ENCODE measurements at regions not wholly inside any gene's neighbourhood (a gene's known extent, or its start where the extent isn't known, plus 50 kb on each side); places are given as distances from the start of the nearest gene placed in this dataset.

DNA sequence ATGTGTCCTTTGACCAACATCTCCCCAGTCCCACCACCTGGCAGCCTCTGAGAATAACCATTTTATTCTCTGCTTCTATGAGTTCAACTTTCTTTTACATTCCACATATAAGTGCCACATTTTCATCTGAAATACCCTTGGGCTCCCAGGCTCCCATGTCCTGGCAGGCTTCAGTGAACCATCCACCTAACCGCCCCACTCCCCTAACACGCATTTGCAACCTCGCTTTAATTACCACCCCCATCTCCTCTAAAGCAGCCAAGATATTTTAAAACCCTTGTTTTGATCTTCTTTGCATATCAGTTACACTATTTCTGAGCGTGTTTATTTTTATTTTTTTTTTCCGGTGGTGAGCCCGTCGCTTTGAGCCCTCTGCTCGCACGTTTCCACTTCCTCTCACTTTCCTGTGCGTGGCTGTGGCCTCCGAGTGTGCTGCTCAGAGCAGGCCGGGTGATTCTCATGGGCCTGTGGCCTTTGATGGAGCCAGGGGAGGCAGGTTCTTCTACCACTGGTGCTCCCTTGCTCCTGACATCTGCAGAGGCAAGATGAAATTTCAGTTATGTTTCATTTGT is 195.4 kb upstream of the LPP start:
- DNase-seq, result no peak

DNA sequence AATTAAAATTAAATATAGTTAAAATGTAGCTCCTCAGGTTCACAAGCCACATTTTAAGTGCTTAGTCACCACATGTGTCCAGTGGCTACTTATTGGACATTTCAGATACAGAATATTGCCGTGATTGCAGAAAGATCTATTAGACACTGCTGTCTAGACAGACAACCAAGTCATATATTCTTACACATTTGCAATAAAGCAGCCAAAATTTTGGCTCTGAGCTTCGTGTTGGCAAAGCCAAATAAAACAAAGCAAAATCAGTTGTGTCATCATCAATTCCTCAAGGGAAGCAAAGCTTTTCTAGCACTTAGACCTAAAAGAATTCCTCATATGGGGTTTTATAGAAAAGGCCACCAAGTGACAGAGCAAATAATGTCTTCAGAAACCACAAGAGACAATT is 193.1 kb upstream of the LPP start:
- no peak for DNase-seq

DNA sequence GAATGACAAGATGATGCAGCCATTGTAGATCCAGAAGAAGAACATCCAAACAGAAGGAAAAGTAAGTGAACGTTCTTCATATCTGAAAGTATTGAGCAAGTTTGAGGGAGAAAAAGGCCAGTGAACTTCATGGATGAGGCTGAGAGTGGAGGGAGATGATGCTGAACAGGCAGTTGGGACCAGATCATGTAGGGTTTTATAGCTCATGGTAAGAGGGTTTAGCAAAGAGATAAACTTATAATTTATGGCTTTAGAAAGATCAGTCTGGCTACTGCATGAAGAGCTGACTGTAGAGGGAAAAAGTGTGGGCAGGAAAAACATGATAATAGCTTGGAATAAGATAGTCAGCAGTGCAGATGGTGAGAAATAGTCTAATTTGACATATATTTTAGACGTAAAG is 192.6 kb upstream of the LPP start:
- no peak for DNase-seq

DNA sequence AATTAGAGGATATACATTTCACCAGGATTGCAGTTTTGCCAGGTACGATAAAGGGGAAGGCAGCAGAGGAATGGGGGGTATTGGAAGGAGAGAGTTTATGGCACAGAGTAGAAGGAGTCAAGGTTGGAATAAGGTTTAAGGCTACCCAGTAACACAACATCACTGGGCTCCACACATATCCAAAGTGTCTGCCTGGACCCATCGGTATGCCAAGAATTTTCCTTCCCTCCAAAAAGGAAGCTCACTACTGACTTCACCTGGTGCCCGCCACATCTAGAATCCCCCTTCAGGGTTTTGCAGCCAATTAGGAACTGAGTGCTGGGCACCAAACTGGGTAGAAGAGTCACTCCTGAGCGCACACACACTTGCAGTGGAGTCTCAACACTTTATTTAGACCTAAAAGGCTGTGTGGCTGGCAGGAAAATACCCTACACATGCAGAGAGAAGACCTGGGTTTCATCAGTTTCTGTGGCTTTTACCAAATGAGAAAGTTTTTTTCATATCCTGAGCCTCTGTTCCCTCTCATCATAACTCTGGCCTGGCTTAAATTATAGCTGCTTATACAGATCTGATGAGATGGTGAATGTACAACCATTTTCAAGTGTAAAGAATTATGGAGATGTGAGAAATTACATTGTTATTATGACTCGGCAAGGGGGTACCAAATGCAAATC is 190.8 kb upstream of the LPP start:
- DNase-seq, result no peak

DNA sequence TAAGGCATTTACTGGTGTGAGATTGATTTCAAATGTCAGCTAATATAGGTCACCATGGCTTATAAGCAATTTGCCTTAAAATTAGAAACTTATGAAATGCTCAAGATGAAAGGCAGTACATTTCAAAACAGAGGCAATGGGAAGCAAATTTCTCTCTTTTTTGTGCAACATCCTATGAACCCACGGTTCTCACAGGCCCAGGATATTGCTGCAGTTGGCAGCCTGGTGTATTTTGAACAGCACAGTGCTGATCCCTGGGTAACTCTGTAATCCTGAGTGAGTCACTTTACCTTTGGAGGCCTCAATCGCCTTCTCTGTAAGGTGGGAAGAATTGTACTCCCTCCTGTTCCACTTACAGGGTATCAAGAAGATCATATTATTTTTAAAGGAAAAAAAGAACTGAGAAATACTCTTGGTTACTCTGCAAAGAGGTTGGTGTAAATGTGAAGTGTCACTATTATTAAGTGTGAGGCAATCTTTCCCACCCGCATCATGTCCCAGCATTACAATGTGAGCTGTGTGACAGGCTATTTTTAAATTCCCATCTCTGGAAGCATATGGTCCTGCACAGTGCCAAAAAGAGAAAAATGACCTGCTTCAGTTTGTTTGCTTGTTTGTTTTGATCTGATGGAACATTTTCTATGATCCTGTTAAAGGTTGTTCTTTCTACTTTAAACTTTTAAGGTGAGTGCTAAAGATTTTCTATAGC is 190.1 kb upstream of the LPP start:
- DNase-seq, result no peak

DNA sequence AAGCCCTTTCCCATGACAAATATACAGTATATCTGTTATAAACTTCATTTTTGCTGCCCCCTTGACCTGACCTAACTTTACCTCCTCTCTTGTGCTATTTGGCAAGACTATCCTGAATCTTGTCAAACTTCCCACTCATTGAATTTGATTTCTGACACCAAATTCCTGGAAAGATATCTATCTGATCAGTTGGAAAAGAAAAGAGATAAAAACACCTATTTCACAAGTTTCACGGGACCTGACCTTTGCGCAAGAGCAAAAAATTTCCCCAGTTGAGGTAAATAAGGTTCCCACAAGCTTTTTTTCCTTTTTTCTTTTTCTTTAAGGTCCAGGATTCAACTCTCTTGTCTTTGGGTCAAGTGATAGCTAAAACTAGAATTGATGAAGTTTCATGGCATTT is 189.2 kb upstream of the LPP start:
- no peak for DNase-seq

DNA sequence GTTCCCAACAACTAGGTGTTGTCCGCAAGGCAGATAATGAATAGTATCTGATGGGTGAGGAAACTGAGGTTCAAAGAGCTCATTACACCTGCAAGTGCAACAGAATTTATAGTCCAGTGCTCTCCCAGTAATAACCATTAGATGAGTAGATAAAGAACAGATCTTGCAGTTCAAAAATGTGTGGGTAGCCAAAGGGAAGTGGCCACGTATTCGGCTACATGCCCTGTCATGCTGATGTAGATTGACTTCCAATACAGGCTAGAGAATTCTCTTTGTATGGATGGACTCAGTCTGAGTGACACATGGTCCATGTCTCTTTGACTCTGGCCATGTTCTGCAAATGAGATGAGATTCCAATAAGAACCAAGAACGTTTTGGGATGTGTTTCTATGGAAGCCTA is 187.9 kb upstream of the LPP start:
- DNase-seq, result no peak

DNA sequence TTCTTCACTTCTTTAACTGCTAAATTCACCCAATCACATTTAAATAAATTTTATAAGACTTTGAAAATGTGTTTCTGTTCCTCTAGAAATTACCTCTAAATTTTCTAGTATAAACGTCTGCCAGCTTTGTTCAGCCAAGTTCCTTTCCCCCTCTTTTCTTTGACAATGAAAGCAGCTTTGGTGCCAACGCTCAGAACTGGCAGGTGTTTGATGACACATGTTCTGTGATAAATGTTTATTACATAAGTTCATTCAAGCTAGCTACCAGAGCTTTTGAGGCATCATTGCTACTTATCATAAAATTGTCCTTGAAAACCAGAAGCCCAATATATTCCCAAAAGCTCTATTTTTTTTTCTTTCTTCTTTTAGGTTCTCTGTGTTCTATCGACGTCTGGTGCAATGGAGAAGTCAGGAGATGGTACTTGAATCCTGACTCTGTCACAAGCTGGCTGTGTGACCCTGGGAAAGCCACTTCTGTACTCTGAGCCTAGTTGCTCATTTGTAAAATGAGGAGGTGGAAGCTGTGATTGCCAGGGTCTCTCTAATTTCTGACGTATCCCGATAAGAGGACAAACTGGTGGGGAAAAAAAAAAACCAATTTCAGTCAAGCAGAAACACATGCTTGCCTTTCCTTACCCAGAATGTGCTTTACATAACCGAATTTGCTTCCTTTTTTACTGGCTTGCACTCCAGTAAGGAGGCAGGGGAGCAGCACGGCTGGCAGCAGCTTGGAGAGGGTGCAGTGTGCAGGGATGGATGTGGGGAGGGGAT is 187.1 kb upstream of the LPP start:
- no peak for DNase-seq

DNA sequence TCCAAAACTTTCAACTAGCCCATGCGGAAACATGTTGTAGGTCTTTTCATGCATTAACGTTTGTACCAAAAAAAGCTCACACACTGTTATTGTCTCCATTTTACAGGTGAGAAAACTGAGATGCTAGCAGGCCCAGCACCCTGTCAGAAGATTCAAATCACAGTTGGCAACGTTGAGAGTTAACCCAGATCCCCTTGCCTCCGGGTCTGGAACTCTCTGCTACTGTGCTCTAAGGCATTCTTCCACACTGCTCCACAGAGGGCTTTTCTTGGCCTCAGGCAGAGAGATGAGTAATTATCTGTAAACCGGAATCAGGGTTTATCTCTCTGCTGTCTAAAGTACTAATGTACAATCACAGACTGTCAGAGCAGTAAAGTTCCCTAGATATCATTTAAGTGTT is 186.0 kb upstream of the LPP start:
- no peak for DNase-seq

DNA sequence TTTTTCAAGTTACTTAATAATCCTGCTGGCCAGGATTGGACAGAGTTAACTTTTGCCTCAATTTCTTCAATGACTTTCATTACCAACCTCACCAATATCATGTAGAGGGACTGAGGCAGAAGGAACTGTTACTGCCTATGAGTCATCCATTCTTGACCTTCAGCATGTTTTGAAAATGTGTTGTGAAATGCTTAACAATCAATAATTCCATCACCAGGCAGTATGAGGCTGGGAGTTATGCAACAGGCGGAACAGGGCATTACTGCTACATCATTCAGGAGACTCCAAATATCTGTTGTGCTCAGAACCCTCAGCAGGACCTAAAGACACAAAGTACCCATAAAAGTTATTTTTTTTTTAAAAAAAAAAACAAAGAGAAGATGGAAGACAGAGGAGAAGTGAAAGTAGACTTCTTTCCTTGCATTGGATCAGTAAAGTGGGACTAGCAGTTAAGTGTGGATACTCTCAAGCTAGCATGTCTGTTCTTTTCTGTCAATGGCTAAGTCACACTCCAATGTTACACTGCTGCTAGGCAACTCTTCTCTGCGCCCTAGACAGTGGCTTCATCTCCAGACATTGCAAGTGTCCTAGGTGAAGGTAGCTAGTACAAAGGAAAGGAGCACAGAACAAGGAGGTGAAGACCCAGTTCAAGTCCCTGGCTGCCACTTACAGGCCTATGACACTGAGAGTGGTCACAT is 184.9 kb upstream of the LPP start:
- DNase-seq, result no peak

DNA sequence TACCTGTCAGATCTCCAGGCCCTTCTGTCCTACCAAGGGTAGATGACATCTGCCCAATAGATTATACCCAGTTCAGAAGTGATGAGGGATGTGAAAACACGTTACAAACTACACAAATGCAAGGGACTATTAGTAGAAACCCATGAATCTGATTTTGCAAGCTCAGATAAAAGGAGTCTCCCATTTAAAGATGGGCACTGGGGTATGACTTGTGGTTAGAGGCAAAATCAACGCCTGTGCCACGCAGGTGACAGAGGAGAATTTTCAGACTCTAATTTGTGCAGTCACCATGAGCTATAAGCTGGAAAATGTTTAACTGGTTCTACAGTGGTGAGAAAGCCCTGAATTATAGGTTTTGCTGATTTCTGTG is 184.4 kb upstream of the LPP start:
- DNase-seq, result no peak

DNA sequence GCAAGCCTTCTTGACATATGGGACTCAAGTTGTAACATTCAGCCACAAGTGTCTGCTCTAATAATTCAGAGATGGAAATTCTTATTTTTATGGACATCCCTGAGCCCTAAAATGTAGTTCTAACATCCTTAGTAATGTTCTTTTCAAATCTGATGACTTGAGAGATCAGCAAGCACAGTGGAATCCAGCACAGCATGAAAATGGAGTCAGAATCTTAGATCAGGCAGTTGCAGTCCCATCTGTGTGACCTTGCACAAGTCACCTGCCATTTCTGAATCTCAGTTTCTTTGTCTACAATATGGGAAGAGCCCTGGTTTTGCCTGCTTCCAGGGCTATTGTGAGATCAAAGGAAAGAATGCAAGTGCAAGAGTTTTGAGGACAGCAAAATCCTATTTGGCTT is 183.9 kb upstream of the LPP start:
- no peak for DNase-seq

DNA sequence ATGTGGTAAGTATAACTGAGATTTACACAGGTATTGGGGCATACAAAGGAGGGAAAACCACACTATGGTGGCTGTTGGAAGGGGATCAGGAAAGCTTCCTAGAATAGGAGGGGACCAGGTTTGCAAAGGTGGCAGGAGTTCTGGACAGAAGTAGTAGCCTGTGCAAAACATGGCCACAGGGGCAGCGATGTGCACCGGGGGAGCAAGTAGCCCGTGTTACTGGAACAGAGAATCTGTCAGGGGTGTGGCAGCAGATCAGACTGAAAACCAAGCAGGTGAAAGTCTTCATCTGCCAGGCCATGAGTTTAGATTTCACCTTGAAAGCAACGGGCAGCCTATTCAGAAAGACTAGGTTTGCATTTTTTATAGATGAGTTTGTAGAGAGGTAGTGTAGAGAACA is 182.3 kb upstream of the LPP start:
- no peak for DNase-seq

DNA sequence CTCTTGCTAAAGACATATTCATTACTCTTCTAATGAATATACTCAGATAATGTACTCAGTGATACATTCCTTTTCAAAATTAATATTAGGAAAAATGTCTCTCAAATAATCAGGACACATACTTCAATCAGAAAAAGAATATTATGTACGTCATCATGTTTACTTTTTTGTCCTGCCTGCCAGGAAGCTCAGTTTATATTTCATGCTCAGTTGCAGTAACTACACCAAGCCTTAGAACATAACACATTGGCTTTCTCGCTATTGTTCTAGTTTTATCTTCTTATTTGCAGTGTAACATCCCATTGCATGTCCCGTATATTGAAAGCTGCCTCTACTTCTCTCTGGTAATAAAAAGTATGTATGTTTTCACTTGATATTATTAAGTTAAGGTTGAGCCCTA is 181.5 kb upstream of the LPP start:
- no peak for DNase-seq

DNA sequence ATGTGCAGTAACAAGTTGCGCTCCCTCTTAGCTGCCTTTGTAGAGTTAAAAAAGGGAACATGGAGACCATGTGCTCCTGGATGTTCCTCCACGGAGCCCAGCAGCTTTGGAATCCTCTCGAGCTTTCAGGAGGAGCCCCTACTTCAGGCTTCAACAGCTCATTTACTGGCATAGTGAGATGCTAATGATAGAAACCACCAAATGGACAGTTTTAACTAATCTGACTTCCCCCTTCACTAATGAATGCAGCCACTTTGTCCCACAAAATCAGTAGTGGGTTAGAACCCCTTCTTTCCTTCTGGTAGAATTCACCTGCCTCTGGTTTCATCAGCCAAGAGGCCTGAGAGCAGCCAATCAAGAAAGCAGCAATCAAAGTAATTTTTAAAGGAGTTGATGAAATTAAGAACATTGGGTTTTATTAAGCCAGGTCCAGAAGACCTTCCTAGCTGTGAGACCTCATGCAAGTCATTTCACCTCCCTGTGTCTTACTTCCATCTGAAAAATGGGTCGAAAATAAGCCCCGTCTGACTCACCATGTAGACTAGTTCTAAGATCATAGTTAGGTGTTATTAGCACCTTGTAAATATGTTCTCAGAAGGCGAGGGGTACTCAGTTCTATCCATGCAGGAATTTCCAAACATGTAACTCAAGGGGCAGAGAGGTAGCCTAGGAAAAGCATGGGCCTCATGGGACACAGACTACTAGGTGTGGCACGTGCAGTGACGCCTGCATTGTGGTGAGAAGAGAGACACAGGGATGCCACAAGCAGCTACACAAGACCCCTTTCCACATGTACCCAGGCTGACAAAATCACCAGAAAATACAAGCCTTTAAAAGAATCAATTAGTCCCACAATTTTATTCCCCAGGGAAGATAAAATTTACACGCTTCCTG is 179.7 kb upstream of the LPP start:
- DNase-seq, result no peak

DNA sequence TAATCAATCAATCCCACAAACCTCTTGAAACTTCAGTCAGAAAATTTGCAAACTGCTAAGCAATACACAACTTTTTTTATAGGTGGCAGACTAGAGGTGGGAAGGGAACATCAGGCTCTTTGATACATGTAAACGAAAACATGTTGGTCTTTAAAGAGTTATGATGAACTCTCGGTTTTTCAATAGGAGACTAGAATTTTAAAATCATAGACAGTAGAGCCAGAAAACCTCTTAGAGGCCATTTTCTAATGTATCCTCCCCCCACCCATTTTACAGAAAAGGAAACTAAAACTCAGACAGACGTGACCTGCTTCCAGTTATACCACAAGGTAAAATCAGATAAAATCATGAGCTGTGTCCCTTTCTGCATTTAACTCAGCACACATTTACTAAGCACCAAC is 179.1 kb upstream of the LPP start:
- DNase-seq, result no peak

DNA sequence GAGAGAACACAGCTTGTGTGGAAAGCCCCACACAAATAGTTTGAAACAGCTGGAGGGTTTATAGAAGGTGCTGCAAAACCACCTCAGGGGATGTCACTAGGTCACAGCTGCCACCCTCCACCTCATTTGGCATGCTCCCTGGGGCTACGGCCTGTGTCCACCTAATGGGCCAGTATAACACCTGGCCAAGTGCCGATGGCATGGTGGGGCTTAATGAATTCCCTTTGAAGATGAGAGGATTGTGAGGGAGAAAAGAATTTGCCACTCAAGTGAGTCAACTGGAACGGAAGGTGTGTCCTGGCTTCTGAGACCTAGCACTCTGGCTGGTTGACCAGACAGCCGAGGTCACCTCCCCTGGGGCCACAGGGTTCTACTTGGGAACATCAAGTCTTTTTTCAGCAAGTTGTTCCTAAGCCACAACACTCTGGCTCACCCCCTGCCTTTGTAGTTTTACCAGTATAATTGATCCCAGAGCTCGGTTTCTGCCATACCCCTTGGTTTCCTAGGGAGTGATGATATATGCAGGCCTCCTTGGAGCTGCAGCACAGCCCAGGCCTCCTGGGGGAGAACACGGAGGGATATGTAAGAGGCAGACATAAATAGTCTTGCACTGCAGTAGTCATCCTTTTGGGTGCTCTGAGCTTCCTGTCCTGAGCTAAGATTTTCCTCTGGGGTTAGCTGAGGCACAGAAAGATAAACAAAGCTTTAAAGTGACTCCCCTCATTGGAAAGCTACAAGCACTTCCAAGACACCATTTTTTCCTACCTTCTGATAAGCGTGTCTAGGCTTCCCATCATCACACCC is 178.2 kb upstream of the LPP start:
- DNase-seq, result no peak

DNA sequence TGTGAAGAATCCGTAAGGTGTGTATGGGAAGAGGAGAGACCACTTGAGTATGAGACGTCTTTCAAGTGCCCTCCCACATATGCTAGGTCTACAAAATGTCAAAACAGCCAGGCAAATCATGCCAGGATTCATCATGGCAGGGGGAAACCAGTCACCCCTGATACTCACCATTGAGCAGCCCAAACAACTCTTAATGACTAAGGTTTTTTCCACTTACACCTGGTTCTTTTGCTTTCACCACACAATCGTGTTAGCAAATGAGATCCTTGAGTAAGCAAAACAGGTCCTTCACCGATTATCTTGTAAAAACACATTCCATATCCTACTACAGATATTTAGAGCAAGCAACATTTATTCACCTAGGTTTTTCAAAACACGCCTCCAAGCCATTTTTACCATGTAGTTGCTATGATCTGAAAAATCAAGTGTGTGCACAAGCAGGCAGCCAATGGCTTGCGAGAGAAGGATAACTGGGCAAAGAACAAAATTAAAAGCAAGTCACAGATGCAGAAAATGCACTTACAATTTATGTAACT is 177.5 kb upstream of the LPP start:
- DNase-seq, result no peak

DNA sequence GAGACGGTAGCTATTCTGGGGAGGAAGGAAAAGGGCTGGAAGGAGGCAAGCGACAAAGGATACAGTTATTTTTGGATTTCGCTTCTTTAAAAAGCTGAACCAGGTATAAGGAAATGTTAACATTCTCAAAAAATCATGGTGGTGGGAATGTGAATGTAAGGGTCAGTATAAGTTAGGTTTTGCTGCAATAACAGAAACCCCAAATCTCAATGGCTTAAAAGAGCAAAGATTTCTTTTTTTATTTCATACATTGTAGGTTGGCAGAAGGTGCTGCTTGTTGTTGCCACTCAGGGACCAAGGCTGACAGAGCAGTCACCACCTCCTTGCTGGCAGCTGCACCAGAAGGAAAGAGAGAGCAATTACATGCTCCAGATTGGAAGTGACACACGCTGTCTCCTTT is 176.3 kb upstream of the LPP start:
- no peak for DNase-seq

DNA sequence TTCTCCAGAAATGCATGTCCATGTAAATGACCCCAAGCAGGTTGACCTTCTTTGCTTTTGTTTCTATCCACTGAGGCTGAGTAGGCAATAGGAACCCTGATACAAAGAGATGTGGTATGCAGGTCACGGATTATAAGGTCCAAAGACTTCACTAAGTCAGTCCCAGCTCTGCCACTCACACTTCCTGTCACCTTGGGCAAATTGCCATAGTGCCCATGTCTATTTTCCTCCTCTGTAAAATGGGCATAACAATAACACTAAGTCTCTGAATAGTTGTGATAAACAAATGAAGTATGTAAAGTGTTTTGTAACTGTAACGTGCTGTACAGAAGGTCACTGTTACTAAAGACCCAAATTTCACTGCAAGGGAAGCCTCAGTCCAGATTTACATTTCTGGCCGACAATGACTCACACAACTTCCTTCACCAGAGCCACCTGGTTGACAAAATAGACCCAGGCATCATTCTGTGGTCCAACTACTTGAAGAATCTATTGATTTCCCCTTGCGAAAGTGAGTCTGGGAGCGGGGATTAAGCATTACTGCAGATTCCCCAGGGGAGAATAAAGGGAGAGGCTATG is 175.4 kb upstream of the LPP start:
- DNase-seq, result no peak

DNA sequence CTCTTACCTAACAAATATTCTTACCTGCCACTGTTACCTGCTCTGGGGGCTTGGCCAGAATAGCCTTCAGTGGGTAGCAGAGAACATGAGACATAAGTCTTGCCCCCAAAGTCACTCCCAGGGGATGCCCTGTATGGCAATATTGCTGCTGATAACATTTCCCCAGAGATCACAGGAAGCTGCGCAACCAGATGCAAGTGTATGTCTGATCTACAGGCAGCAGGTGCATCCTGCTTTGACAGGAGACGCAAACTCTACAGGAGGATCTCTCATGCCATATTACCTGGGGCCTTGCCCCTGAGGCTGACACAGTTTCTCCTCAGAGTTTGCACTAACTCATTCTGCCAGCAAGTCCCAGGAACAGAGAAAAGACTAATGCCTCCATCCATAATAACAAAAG is 174.4 kb upstream of the LPP start:
- no peak for DNase-seq

Measured in retina (tissue), 1 donor.